HCT116 (cell line): ENCODE measurements at regions not wholly inside any gene's neighbourhood (a gene's known extent, or its start where the extent isn't known, plus 50 kb on each side); places are given as distances from the start of the nearest gene placed in this dataset.

Experiments
- ATAC-seq: fragments of 200-7000 bp; cut with Tn5 transposase; 2 replicates; pipeline ENCODE4 v1.9.1; 2020; ENCODE audit warnings: mild to moderate bottlenecking, moderate library complexity
- BruUV-seq: library from RNA; stranded (reverse); fragments of 400-500 nt; replicated peaks from 2 replicates; lab custom pipeline; 2021; lab: Mats Ljungman, UMichigan
- CTCF ChIA-PET: fragments of 300-600 bp; sonication (Branson Sonifier 250); formaldehyde crosslinking; loops from one replicate; lab custom pipeline; 2021; ENCODE audit warnings: antibody characterized with exemption; lab: Charles Lee
- POLR2A ChIA-PET: fragments of 300-600, 350-600 bp; sonication (Branson Sonifier 250); formaldehyde crosslinking; loops from one replicate; lab custom pipeline; 2021; ENCODE audit warnings: antibody characterized with exemption; lab: Charles Lee
- RAD21 ChIA-PET, 2 experiments: fragments of 300-600 bp; sonication (Branson Sonifier 250); formaldehyde crosslinking; loops; one replicate each; lab custom pipeline; 2023; ENCODE audit warnings: low total read pairs in 2 of 2; ENCODE audit not compliant: uncharacterized antibody in 2 of 2, unreplicated experiment in 2 of 2, low non-redundant PET in 1 of 2; lab: Charles Lee
- DNase-seq: peaks from one replicate; pipeline ENCODE4 v3.0.0-alpha.2; 2010; ENCODE audit warnings: low read depth, low spot score
- H2AFZ ChIP-seq: fragments of 200-600 bp; shearing (Covaris generic), sonication (generic); 2 replicates; pipeline ENCODE4 v1.6.1; 2017; ENCODE audit warnings: low read depth, mixed run types, mixed read lengths, antibody characterized with exemption, low read length; ENCODE audit not compliant: poor library complexity, severe bottlenecking
- H3K27ac ChIP-seq: 2 replicates; pipeline ENCODE4 v1.5.1; 2012; ENCODE audit warnings: low read depth, low read length
- H3K27me3 ChIP-seq: fragments of 200-600 bp; sonication (generic); 2 replicates; pipeline ENCODE4 v1.6.1; 2016; ENCODE audit warnings: mixed run types, low read length, mixed read lengths; ENCODE audit not compliant: insufficient read depth
- H3K36me3 ChIP-seq, 2 experiments: fragments of 200-500 bp in 1 of 2; fragments of 200-600 bp in 1 of 2; sonication (Bioruptor generic) in 1 of 2; sonication (generic) in 1 of 2; 2 replicates each; pipeline versions ENCODE4 v1.5.1 to v1.6.1; 2014 to 2016; ENCODE audit warnings: low read length in 2 of 2, inconsistent platforms in 1 of 2, mixed read lengths in 1 of 2, mixed run types in 1 of 2; ENCODE audit not compliant: insufficient read depth in 2 of 2, control insufficient read depth in 1 of 2
- H3K4me1 ChIP-seq, 2 experiments: fragments of 200-600 bp in 1 of 2; sonication (generic) in 1 of 2; 2 replicates each; pipeline versions ENCODE4 v1.5.1 to v1.6.1; 2012 to 2017; ENCODE audit warnings: low read length in 2 of 2, inconsistent platforms in 1 of 2, mild to moderate bottlenecking in 1 of 2, mixed read lengths in 1 of 2, mixed run types in 1 of 2, moderate library complexity in 1 of 2; ENCODE audit not compliant: insufficient read depth in 2 of 2, control insufficient read depth in 1 of 2
- H3K4me2 ChIP-seq: fragments of 200-600 bp; sonication (generic); 2 replicates; pipeline ENCODE4 v1.6.1; 2017; ENCODE audit warnings: mixed run types, low read length, mixed read lengths
- H3K4me3 ChIP-seq, 2 experiments: fragments of 200-600 bp in 1 of 2; sonication (generic) in 1 of 2; replicated peaks in 1 of 2; 2 replicates each; pipeline ENCODE4 v1.5.1; 2011 to 2016; ENCODE audit warnings: low read length in 2 of 2, control low read depth in 1 of 2, low read depth in 1 of 2, mild to moderate bottlenecking in 1 of 2, mixed read lengths in 1 of 2, mixed run types in 1 of 2
- H3K79me2 ChIP-seq: fragments of 200-600 bp; sonication (generic); 2 replicates; pipeline ENCODE4 v1.6.1; 2017; ENCODE audit warnings: mild to moderate bottlenecking, mixed run types, low read length, moderate library complexity, mixed read lengths; ENCODE audit not compliant: insufficient read depth
- H3K9ac ChIP-seq: fragments of 200-600 bp; sonication (generic); 2 replicates; pipeline ENCODE4 v1.6.1; 2016; ENCODE audit warnings: low read length, mixed read lengths
- H3K9me2 ChIP-seq: fragments of 200-600 bp; sonication (generic), shearing (Covaris generic); 2 replicates; pipeline ENCODE4 v1.6.1; 2017; ENCODE audit warnings: mixed run types, mild to moderate bottlenecking, moderate library complexity; ENCODE audit not compliant: insufficient read depth
- H3K9me3 ChIP-seq, 2 experiments: fragments of 200-500 bp in 1 of 2; fragments of 200-600 bp in 1 of 2; sonication (Bioruptor generic) in 1 of 2; sonication (generic) in 1 of 2; 2 replicates each; pipeline ENCODE4 v1.6.1; 2014 to 2017; ENCODE audit warnings: low read length in 2 of 2, mixed read lengths in 2 of 2, inconsistent platforms in 1 of 2, low read depth in 1 of 2, mild to moderate bottlenecking in 1 of 2, mixed run types in 1 of 2, moderate library complexity in 1 of 2; ENCODE audit not compliant: control insufficient read depth in 1 of 2, insufficient read depth in 1 of 2
- H4K20me1 ChIP-seq: fragments of 200-600 bp; sonication (generic), shearing (Covaris generic); 2 replicates; pipeline ENCODE4 v1.6.1; 2017; ENCODE audit warnings: mixed run types, mild to moderate bottlenecking, moderate library complexity; ENCODE audit not compliant: insufficient read depth
- ELF1 ChIP-seq: IDR thresholded peaks from 2 replicates; pipeline ENCODE4 v1.6.1; 2012; ENCODE audit warnings: low read depth, borderline replicate concordance
- JUND ChIP-seq: IDR thresholded peaks from 2 replicates; pipeline ENCODE4 v1.6.1; 2012
- POLR2AphosphoS5 ChIP-seq: IDR thresholded peaks from 2 replicates; pipeline ENCODE4 v1.6.1; 2011; ENCODE audit warnings: mild to moderate bottlenecking, low read depth, low read length, moderate library complexity
- YY1 ChIP-seq: IDR thresholded peaks from 2 replicates; pipeline ENCODE4 v1.6.1; 2011; ENCODE audit warnings: low read length, low read depth, moderate library complexity, mild to moderate bottlenecking; ENCODE audit not compliant: insufficient replicate concordance; ENCODE audit errors: extremely low read depth
- ZBTB33 ChIP-seq: IDR thresholded peaks from 2 replicates; pipeline ENCODE4 v1.6.1; 2011; ENCODE audit warnings: mild to moderate bottlenecking, low read length, moderate library complexity; ENCODE audit not compliant: insufficient replicate concordance; ENCODE audit errors: extremely low read depth
- intact Hi-C: fragments of 100-400 bp; cut with micrococcal nuclease; formaldehyde crosslinking; loops from 2 replicates; pipeline ENCODE4 v1.10.0; 2022
- TF ChIP-seq, protein P1 (sequence below), 3 experiments: fragments of 200-600 bp in 1 of 3; sonication (generic) in 1 of 3; IDR thresholded peaks in 2 of 3; conservative IDR thresholded peaks in 1 of 3; 2 replicates each; pipeline ENCODE4 v1.5.1; 2012 to 2017; ENCODE audit warnings: low read depth in 2 of 3, low read length in 2 of 3, antibody characterized with exemption in 1 of 3, borderline replicate concordance in 1 of 3, control low read depth in 1 of 3, mild to moderate bottlenecking in 1 of 3, mixed read lengths in 1 of 3, mixed run types in 1 of 3, moderate library complexity in 1 of 3; ENCODE audit not compliant: insufficient read depth in 1 of 3

DNA sequence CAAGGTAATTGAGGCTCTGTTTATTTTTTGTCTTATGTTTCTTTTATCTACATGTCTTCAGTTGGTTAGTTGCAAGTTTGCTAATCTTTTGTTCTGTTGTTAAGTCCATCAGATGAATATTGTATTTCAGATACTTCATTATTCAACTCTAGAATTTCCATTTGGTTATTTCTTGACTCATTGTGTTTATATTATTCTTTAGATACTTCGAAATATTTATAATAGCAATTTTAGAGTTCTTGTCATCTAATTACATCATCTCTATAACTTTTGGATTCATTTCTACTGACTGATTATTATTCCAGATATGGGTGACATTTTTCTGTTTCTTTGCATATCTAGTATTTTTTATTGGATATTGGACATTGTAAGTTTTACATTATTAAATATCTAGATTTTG, 405.6 kb downstream of the PLPP3 start:
- no TSS peak for BruUV-seq
- Histone ChIP-seq H3K4me3 (no peak overlapping the region), H3K9me3 (no peaks in the 10 kb centered on the region), H3K27me3 (no peaks in the 10 kb centered on the region), H2AFZ (no peak overlapping the region), H3K4me1 (no peaks in the 10 kb centered on the region), H3K36me3 (no peaks in the 10 kb centered on the region), H3K27ac (no peak overlapping the region), H4K20me1 (no peaks in the 10 kb centered on the region), H3K4me2 (no peak overlapping the region), H3K9me2 (no peaks in the 10 kb centered on the region), H3K79me2 (no peaks in the 10 kb centered on the region), H3K9ac (no peak overlapping the region)
- intact Hi-C loops, result no loop called here
- ChIA-PET POLR2A (no interaction called here), RAD21 (no interaction called here), CTCF (no interaction called here)
- TF ChIP-seq, protein P1, sequence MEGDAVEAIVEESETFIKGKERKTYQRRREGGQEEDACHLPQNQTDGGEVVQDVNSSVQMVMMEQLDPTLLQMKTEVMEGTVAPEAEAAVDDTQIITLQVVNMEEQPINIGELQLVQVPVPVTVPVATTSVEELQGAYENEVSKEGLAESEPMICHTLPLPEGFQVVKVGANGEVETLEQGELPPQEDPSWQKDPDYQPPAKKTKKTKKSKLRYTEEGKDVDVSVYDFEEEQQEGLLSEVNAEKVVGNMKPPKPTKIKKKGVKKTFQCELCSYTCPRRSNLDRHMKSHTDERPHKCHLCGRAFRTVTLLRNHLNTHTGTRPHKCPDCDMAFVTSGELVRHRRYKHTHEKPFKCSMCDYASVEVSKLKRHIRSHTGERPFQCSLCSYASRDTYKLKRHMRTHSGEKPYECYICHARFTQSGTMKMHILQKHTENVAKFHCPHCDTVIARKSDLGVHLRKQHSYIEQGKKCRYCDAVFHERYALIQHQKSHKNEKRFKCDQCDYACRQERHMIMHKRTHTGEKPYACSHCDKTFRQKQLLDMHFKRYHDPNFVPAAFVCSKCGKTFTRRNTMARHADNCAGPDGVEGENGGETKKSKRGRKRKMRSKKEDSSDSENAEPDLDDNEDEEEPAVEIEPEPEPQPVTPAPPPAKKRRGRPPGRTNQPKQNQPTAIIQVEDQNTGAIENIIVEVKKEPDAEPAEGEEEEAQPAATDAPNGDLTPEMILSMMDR (IDR thresholded peaks at IDR 0.05 in 2 of 3, conservative IDR thresholded peaks at IDR 0.05 in 1 of 3; ENCODE audit: borderline replicate concordance in 1 of 3, insufficient read depth in 1 of 3, low read depth in 2 of 3, low read length in 2 of 3), result no peak
- TF ChIP-seq YY1 (no peak), POLR2AphosphoS5 (no peak), ELF1 (no peak), ZBTB33 (no peak), JUND (no peak)
- ATAC-seq (no peak), DNase-seq (no peak)
